NCI-H460 (cell line): ENCODE measurements at regions not wholly inside any gene's neighbourhood (a gene's known extent, or its start where the extent isn't known, plus 50 kb on each side); places are given as distances from the start of the nearest gene placed in this dataset.

Experiments
- DNase-seq: peaks from one replicate; pipeline ENCODE4 v3.0.0-alpha.2; 2016; ENCODE audit warnings: low read depth; ENCODE audit errors: extremely low read depth

DNA sequence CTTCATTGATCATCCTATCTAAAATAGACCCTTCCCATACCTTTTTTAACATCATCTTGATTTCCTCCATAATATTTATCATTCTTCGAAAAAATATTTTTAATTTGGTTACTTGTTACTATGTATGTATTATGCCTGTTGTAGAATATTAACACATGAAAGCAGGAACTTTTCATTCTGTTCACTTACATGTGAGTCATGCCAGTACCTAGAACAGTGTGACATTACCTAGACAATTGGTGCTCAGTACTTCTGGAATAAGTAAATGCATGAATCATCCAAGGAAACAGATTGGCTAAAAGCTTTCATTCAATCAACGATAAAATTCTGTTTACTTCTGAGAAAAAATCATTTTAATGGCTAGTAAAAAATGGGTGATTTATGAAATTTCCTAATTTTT lies 76.4 kb downstream of the CXXC4 start:
- DNase-seq = no peak

DNA sequence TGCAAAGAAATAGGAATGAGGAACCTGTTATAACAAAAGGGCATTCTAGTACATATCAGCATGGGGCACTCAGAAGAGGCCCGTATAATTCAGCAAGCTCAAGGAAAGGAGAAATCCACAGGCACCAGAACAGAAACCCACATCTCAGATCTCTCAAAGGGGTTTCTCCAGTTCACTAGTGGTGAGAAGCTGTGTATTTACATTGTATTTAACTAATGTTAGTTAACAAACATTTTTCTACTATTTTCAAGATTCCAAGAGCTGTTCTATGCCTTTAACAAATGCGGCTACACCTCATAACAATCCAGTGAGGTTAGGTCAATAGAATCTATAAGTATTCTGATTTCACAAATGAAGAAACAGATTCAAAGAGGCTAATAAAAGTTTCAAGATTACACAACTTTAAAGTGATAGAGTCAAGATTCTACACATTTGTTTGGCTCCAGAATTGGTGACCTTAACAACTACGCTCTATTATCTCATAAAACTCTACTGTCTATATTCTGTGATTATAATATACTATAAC lies 77.3 kb downstream of the CXXC4 start:
- no peak for DNase-seq

GRCh38 chr4:104416725-104417356 lies 77.9 kb downstream of the CXXC4 start:
- DNase-seq = no peak

DNA sequence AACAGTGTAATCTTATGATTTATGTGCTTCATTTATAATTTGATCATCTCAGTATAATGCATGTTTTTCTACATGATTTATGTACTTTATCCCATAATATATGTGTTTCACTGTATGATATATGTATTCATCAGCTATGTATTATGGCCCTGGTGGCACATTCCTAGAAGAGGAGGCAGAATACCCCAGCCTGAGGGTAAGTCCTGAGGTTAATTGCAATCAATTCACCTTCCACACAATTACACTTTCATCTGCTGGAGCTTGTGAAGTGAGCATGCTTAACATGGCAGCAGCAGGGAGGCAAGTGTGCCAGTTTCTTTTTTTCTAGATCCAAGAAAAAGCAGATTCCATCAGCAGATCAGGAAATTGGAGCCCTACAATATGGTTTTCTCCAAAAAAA lies 81.2 kb downstream of the CXXC4 start:
- DNase-seq = no peak

GRCh38 chr4:104412344-104412743 lies 82.3 kb downstream of the CXXC4 start:
- DNase-seq = no peak

- DNase-seq = no peak
These were observed 83.2 kb downstream of the CXXC4 start for GRCh38 chr4:104411502-104411901.

DNA sequence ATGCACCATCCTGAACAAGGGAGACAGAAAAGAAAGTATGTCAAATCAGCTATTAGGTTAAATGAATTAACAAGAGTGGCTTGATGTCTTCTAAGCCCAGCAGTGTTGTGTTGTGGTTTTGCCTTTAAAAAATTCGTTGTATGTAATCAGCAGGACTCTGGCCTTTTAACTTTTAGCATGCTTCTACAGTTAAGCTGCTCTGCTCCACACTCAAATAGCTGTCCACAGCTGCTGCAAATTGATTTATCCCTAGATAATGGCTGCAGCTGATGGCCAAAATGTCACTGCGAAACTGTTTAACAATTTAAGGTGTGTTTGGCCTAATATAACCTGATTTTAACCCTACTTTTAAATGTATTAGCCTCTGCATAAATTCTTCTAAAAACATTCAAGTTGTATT lies 85.8 kb downstream of the CXXC4 start:
- no peak for DNase-seq

DNA sequence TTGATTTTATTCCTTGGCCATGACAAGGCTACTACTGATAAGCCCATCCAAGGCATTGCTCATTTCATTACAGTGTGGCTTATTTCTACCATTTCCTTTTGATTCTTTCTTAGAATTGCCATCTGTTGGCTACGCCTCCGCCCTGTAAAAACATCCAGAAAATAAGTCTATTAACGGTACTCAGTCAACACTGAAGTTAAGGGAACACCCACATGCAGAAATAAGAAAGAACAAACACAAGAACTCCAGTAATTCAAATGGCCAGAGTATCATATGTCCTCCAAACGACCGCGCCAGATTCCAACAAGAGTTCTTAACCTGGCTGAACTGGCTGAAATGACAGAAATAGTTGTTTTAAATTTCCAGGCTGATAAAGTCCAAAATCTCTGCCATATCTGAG lies 90.3 kb downstream of the CXXC4 start:
- DNase-seq = no peak

GRCh38 chr4:104395168-104395614 lies 99.5 kb downstream of the CXXC4 start:
- DNase-seq = no peak

DNA sequence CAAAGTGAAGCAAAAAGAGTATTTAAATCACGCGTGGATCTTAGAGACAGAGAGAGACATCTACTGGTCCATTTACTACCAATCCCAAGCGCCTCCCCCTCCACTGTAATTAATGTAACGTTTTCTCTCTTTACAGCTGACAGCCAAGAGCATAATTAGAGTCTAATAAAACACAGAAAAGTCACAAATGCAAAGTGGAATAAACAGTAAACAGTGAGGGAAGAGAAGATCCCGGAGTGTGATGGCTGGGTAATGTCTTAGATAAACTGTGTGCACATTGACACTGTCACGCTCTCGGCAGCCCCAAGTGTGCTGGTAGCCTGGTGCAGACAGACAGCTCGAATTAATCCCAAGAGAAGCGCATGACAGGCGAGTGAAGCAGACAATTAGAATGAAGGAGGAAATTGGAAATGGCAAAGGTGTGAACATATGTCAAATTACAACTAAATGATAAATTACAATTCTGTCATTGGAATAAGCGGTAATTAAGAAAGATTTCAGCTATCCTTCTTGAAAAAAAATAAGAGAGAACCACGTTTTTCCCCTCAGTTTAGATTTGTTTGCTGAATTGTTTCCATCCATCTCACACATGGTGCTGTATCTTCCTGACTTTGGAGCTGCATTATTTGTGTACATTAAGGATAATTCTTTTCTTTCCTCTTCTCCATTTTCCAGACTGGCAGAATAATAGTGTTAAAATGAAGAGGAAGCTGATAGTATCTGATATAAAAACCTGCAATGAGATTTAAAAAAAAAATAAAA lies 100.1 kb downstream of the CXXC4 start:
- DNase-seq = no peak

DNA sequence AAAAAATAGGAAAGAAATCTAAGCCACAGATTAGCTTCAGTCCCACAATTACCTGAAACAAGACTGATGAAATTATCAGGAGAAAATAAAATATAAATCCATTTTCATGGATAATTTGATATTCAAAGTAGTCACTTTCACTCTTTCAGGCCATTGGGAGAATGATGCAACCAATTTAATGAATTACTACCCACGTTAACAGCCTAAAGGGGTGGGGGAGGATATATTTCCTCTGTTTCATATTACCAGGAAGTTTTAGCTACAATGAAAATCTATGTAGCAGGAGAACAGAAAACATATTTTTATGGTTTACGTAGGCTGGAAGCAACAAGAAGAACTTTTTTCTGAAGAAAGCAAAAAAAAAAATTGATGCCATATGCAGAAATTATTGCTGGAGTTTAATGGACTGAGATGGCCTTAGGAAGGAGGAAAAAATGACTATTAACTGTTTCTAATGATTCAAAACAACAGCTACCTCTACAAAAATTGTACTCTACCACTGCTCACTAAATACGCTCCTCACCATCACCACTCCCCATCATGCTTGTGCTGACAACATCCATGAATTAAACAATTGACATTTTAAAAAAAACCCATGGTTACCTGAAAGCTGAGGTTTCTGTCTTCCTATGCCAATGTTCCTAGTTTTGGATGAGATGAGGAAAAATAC lies 100.9 kb downstream of the CXXC4 start:
- no peak for DNase-seq

GRCh38 chr4:104385713-104386112 lies 109.0 kb downstream of the CXXC4 start:
- DNase-seq = no peak

- DNase-seq = no peak
These were observed 111.7 kb downstream of the CXXC4 start for GRCh38 chr4:104382961-104383360.

GRCh38 chr4:104381729-104382128 lies 113.0 kb downstream of the CXXC4 start:
- no peak for DNase-seq

DNA sequence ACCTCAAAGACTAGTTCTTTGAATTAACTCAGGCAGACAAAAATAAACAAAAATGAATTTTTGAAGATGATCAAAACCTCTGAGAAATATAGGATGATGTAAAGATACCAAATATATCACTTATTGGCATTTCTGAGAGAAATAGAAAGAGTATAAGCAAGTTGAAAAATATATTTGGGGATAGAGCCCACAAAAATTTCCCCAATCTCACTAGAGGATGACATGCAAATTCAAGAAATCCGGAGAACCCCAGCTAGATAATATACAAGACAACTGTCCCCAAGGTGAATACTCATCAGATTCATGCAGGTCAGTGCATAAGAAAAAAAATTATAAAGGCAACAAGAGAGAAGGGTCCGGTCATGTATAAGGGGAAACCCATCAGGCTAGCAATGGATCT lies 129.1 kb downstream of the CXXC4 start:
- DNase-seq = no peak

DNA sequence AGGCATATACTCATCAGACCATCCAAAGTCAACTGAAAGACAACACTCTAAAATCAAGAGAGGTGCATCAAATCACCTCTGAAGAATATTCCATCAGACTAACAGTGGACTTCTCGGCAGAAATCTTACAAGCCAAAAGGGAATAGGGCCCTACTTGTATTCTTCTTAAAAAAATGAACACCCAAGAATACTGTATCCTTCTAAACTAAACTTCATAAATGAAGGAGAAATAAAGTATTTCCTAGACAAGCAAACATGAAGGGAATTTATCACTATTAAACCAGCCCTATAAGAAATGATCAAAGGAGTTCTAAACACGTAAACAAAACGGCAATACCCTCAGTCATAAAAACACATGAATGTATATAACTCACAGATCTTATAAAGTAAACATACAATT lies 141.2 kb downstream of the CXXC4 start:
- DNase-seq = no peak

DNA sequence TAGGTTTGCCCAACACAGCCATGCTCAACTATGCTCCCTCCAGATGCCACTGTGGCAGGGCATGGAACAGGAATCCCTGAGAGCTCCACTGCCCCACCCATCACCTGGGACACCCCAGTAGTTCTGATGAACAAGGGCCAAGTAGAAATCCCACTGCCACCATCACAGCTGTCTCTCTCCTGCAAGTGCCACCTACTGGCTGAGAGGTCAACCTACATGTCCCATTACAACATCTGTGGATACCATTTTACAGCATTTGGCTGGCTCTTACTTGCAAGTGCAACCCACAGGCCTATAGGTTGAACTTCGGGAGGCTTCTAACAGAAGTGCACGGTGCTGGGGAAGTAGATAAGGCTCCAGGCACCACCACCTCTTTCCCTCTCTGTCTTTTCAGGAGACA lies 142.5 kb downstream of the CXXC4 start:
- DNase-seq = no peak

- DNase-seq = no peak
These were observed 143.0 kb downstream of the CXXC4 start for GRCh38 chr4:104351706-104352105.

DNA sequence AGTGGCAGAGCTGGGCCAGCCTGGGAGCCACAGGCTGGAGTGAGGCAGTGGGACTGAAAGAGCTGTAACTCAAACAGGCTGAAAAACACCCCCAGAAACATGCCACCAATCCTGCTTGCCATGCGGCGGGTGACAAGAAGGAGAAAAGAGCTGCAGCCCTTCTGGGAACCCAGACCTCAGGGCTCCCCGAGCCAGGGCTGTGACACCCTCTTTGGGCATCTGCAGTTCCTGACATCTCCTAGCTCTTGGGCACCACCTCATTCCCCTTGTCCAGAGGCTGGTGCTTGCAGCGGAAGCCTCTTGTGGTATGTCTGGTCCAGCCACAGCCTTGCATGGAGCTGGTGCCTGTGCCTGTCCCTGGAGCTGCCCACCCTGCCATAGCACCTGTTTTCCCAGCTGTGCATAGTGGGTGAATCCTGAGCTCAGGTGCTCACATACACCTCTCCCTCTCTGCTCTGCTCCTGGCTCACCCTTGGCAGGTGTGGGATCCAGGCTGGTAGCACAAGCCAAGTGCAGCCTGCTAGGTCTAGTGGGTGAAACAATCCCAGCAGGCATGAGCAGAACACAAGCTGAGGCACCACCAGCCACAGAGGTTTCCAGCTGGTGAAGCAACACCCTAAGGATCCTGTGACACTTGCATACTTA lies 149.0 kb downstream of the CXXC4 start:
- DNase-seq = no peak

- DNase-seq = no peak
These were observed 150.2 kb downstream of the CXXC4 start for GRCh38 chr4:104344342-104344980.

DNA sequence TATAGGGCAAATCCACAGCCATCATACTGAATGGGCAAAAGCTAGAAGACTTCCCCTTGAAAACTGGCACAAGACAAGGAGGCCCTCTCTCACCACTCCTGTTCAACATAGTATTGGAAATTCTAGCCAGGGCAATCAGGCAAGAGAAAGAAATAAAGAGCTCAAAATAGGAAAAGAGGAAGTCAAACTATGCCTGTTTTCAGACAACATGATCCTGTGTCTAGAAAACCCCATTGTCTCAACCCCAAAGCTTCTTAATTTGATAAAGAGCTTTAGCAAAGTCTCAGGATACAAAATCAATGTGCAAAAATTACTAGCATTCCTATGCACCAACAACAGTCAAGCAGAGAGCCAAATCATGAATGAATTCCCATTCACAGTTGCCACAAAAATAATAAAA lies 160.3 kb downstream of the CXXC4 start:
- no peak for DNase-seq
